ENCODE measurements at regions not wholly inside any gene's neighbourhood (a gene's known extent, or its start where the extent isn't known, plus 50 kb on each side); places are given as distances from the start of the nearest gene placed in this dataset.
A peak's percentile ranks its signal among the peaks of the same experiment; 100 is the strongest.

GRCh38 chr5:71972777-71973473 is 134.3 kb upstream of the MAP1B start:
- CTCF ChIA-PET (ENCODE audit: low intra/inter-chr PET ratio, low total read pairs) = no interaction called here
- Histone ChIP-seq H2AFZ (ENCODE audit: low read length) (no peak overlapping the region), H3K4me1 (ENCODE audit: insufficient read depth, low read length) (peaks cover 29% of the 10 kb centered on the region), H3K4me3 (replicated peaks in 1 of 3; ENCODE audit: insufficient read depth in 1 of 3, low read depth in 2 of 3, low read length in 3 of 3) (no peak overlapping the region), H3K27me3 (ENCODE audit: control insufficient read depth in 1 of 2, insufficient read depth in 2 of 2, low read length in 2 of 2) (no peaks in the 10 kb centered on the region), H3K36me3 (replicated peaks in 1 of 2; ENCODE audit: control insufficient read depth in 1 of 2, insufficient read depth in 2 of 2, low read length in 2 of 2) (no peaks in the 10 kb centered on the region), H3K27ac (ENCODE audit: extremely low read length, insufficient read depth, low read length) (peak overlapping the region; percentile 12), H3K4me2 (ENCODE audit: low read depth, low read length) (peak overlapping the region; percentile 41), H3K9ac (ENCODE audit: insufficient read depth, low read depth, low read length) (no peak overlapping the region), H4K20me1 (ENCODE audit: insufficient read depth, low read length) (no peaks in the 10 kb centered on the region), H3K79me2 (ENCODE audit: insufficient read depth, low read length) (no peaks in the 10 kb centered on the region), H3K9me3 (ENCODE audit: low read length) (no peaks in the 10 kb centered on the region)
- POLR2A ChIA-PET = no interaction called here
- 8% methylated on average over 8 of the region's 8 CpGs for WGBS (ENCODE audit: low lambda C conversion rate)
- in situ Hi-C loops (cut with HindIII; ENCODE audit: extremely low pct_ligation_motif_present, low pct_unique_long_range_greater_than_20kb) = no loop called here
- FAIRE-seq = peak; percentile 78
- intact Hi-C loops (cut with micrococcal nuclease; ENCODE audit: unreplicated experiment) = no loop called here
- BruUV-seq (replicated peaks) = no TSS peak
- DNase-seq (ENCODE audit: low spot score) = peak; percentile 76
- peak; percentile 99 for ATAC-seq
- TF ChIP-seq ZNF615 (CRISPR knock-in tag; IDR thresholded peaks at IDR 0.05; ENCODE audit: borderline replicate concordance) = no peak
- no peak for TF ChIP-seq SALL2 (CRISPR knock-in tag; IDR thresholded peaks at IDR 0.05)
- no peak for TF ChIP-seq ZNF207 (IDR thresholded peaks at IDR 0.05; ENCODE audit: borderline replicate concordance)
- no peak for TF ChIP-seq KLF12 (CRISPR knock-in tag; IDR thresholded peaks at IDR 0.05; ENCODE audit: borderline replicate concordance)
- TF ChIP-seq PITX1 (CRISPR knock-in tag; IDR thresholded peaks at IDR 0.05) = peak; percentile 37; the same call in 1 of the 2 replicates
- TF ChIP-seq HBP1 (CRISPR knock-in tag; IDR thresholded peaks at IDR 0.05; ENCODE audit: low read depth) = no peak
- TF ChIP-seq ZNF790 (CRISPR knock-in tag; IDR thresholded peaks at IDR 0.05; ENCODE audit: borderline replicate concordance) = no peak
- no peak; the same call in 1 of the 2 replicates for TF ChIP-seq ZNF441 (CRISPR knock-in tag; IDR thresholded peaks at IDR 0.05; ENCODE audit: borderline replicate concordance)
- TF ChIP-seq ETV5 (CRISPR knock-in tag; IDR thresholded peaks at IDR 0.05; ENCODE audit: borderline replicate concordance) = peak; percentile 67; the same call in 1 of the 2 replicates
- no peak for TF ChIP-seq MTF2 (CRISPR knock-in tag; IDR thresholded peaks at IDR 0.05; ENCODE audit: borderline replicate concordance)
- peak; percentile 38 for TF ChIP-seq GABPA (IDR thresholded peaks at IDR 0.05; ENCODE audit: low read depth, low read length)
- peak; percentile 73 for TF ChIP-seq GABPA (CRISPR knock-in tag; IDR thresholded peaks at IDR 0.05; ENCODE audit: low read depth)
- TF ChIP-seq SKI (IDR thresholded peaks at IDR 0.05; ENCODE audit: partially characterized antibody) = no peak
- TF ChIP-seq NR2F6 (IDR thresholded peaks at IDR 0.05) = no peak; the same call in 1 of the 2 replicates
- peak; percentile 18; the same call in 1 of the 2 replicates for TF ChIP-seq NR2F6 (CRISPR knock-in tag; IDR thresholded peaks at IDR 0.05)
- no peak for TF ChIP-seq ZNF460 (CRISPR knock-in tag; IDR thresholded peaks at IDR 0.05; ENCODE audit: borderline replicate concordance)
- TF ChIP-seq RARA (CRISPR knock-in tag; IDR thresholded peaks at IDR 0.05) = peak; percentile 23; the same call in 1 of the 2 replicates
- 0 out of 2 replicates have a peak, but pooled peaks have one; percentile 28 for TF ChIP-seq NR2F2 (IDR thresholded peaks at IDR 0.05; ENCODE audit: borderline replicate concordance, low read depth)
- TF ChIP-seq CHD4 (IDR thresholded peaks at IDR 0.05; ENCODE audit: borderline replicate concordance, low read length) = peak; percentile 84; the same call in 1 of the 2 replicates
- peak; percentile 25; the same call in 1 of the 2 replicates for TF ChIP-seq HDAC2 (CRISPR knock-in tag; IDR thresholded peaks at IDR 0.05)
